GM23338 (cell line): ENCODE measurements at regions not wholly inside any gene's neighbourhood (a gene's known extent, or its start where the extent isn't known, plus 50 kb on each side); places are given as distances from the start of the nearest gene placed in this dataset.

Experiments
- ATAC-seq: fragments of 200-7000 bp; cut with Tn5 transposase; 3 replicates; pipeline ENCODE4 v1.9.1; 2020
- DNase-seq: peaks from one replicate; pipeline ENCODE4 v3.0.0-alpha.2; 2015; ENCODE audit warnings: low spot score
- H2AFZ ChIP-seq: fragments of 200-600 bp; sonication (generic); 2 replicates; pipeline ENCODE4 v1.8.0; 2016; ENCODE audit warnings: antibody characterized with exemption, mild to moderate bottlenecking, moderate library complexity
- H3F3A ChIP-seq: fragments of 200-600 bp; sonication (generic); replicated peaks from 2 replicates; pipeline ENCODE4 v1.8.0; 2017; ENCODE audit warnings: antibody characterized with exemption, mixed run types, low read depth
- H3K27ac ChIP-seq: fragments of 200-600 bp; sonication (generic); 2 replicates; pipeline ENCODE4 v1.6.1; 2016; ENCODE audit warnings: low read depth
- H3K27me3 ChIP-seq: fragments of 200-600 bp; sonication (generic); 2 replicates; pipeline ENCODE4 v1.8.0; 2016; ENCODE audit warnings: mild to moderate bottlenecking, mixed run types, moderate library complexity; ENCODE audit not compliant: insufficient read depth
- H3K36me3 ChIP-seq: fragments of 200-600 bp; sonication (generic); 2 replicates; pipeline ENCODE4 v1.8.0; 2016; ENCODE audit warnings: mild to moderate bottlenecking; ENCODE audit not compliant: insufficient read depth
- H3K4me1 ChIP-seq: fragments of 200-600 bp; sonication (generic); 2 replicates; pipeline ENCODE4 v1.8.0; 2016; ENCODE audit warnings: mild to moderate bottlenecking, moderate library complexity; ENCODE audit not compliant: insufficient read depth
- H3K4me2 ChIP-seq: fragments of 200-600 bp; sonication (generic); 2 replicates; pipeline ENCODE4 v1.7.1; 2017; ENCODE audit warnings: mixed run types
- H3K4me3 ChIP-seq: fragments of 200-600 bp; sonication (generic); 2 replicates; pipeline ENCODE4 v1.6.1; 2016; ENCODE audit warnings: mixed run types
- H3K79me2 ChIP-seq: fragments of 200-600 bp; sonication (generic); replicated peaks from 2 replicates; pipeline ENCODE4 v1.8.0; 2017; ENCODE audit warnings: mild to moderate bottlenecking; ENCODE audit not compliant: insufficient read depth
- H3K9me2 ChIP-seq: fragments of 200-600 bp; sonication (generic); 2 replicates; pipeline ENCODE4 v1.8.0; 2017; ENCODE audit not compliant: insufficient read depth
- H4K20me1 ChIP-seq: fragments of 200-600 bp; sonication (generic); replicated peaks from 2 replicates; pipeline ENCODE4 v1.8.0; 2017; ENCODE audit warnings: mild to moderate bottlenecking; ENCODE audit not compliant: insufficient read depth
- H3K27ac Mint-ChIP-seq: 2 replicates; pipeline ENCODE4 v1.8.0; 2020; ENCODE audit warnings: inconsistent platforms, mild to moderate bottlenecking, moderate library complexity, mixed read lengths
- H3K27me3 Mint-ChIP-seq: 3 replicates; pipeline ENCODE4 v1.8.0; 2022; ENCODE audit warnings: low read depth, mild to moderate bottlenecking, moderate library complexity, mixed read lengths, inconsistent platforms; ENCODE audit not compliant: insufficient read depth, poor library complexity
- H3K36me3 Mint-ChIP-seq: 3 replicates; pipeline ENCODE4 v1.8.0; 2021; ENCODE audit warnings: low read depth, mild to moderate bottlenecking, inconsistent platforms, moderate library complexity, mixed read lengths
- H3K4me1 Mint-ChIP-seq: 3 replicates; pipeline ENCODE4 v1.8.0; 2020; ENCODE audit warnings: mild to moderate bottlenecking, inconsistent platforms, mixed read lengths
- H3K4me3 Mint-ChIP-seq: 3 replicates; pipeline ENCODE4 v1.8.0; 2021; ENCODE audit warnings: moderate library complexity, mild to moderate bottlenecking, inconsistent platforms, mixed read lengths
- H3K9me3 Mint-ChIP-seq: 3 replicates; pipeline ENCODE4 v1.8.0; 2020; ENCODE audit warnings: moderate library complexity, mild to moderate bottlenecking, inconsistent platforms, mixed read lengths
- CREB1 ChIP-seq: fragments of 250-450 bp; sonication (Bioruptor Pico); IDR thresholded peaks from 2 replicates; pipeline ENCODE4 v1.5.0; 2020; ENCODE audit warnings: low read depth, mild to moderate bottlenecking, moderate library complexity
- ETS1 ChIP-seq: IDR thresholded peaks from 2 replicates; pipeline ENCODE4 v1.6.1; 2016; ENCODE audit warnings: antibody characterized with exemption
- EZH2 ChIP-seq: fragments of 200-600 bp; sonication (generic); IDR thresholded peaks from one replicate; pipeline ENCODE4 v1.8.0; 2017; ENCODE audit warnings: antibody characterized with exemption, mild to moderate bottlenecking, low read depth; ENCODE audit not compliant: unreplicated experiment
- EZH2phosphoT487 ChIP-seq: fragments of 200-600 bp; sonication (generic); IDR thresholded peaks from one replicate; pipeline ENCODE4 v1.8.1; 2018; ENCODE audit warnings: antibody characterized with exemption; ENCODE audit not compliant: unreplicated experiment
- JUNB ChIP-seq: IDR thresholded peaks from one replicate; pipeline ENCODE4 v1.6.1; 2016; ENCODE audit warnings: antibody characterized with exemption; ENCODE audit not compliant: unreplicated experiment
- POLR2AphosphoS5 ChIP-seq: IDR thresholded peaks from 2 replicates; pipeline ENCODE4 v1.6.1; 2016; ENCODE audit warnings: antibody characterized with exemption, low read depth
- REST ChIP-seq: IDR thresholded peaks from one replicate; pipeline ENCODE4 v1.6.1; 2018; ENCODE audit warnings: antibody characterized with exemption; ENCODE audit not compliant: unreplicated experiment
- STAT1 ChIP-seq: IDR thresholded peaks from one replicate; pipeline ENCODE4 v1.6.1; 2016; ENCODE audit warnings: antibody characterized with exemption; ENCODE audit not compliant: unreplicated experiment
- ZNF331 ChIP-seq: fragments of 250-450 bp; sonication (Bioruptor Pico); IDR thresholded peaks from 2 replicates; pipeline ENCODE4 v1.5.0; 2020; ENCODE audit warnings: low read depth, mild to moderate bottlenecking, moderate library complexity
- ZNF462 ChIP-seq: fragments of 250-450 bp; sonication (Bioruptor Pico); IDR thresholded peaks from 2 replicates; pipeline ENCODE4 v1.5.0; 2020; ENCODE audit warnings: mild to moderate bottlenecking, moderate library complexity

GRCh38 chr18:67815280-67815679 lies 298.8 kb upstream of the DSEL start:
- Mint-ChIP-seq H3K9me3 (no peaks in the 10 kb centered on the region), H3K36me3 (no peaks in the 10 kb centered on the region), H3K4me1 (peaks cover 3% of the 10 kb centered on the region; the same call in 1 of the 3 replicates), H3K27ac (no peak overlapping the region), H3K4me3 (no peak overlapping the region), H3K27me3 (no peaks in the 10 kb centered on the region)
- no peaks in the 10 kb centered on the region for H3K79me2 ChIP-seq
- no peaks in the 10 kb centered on the region for H3K27me3 ChIP-seq
- H3F3A ChIP-seq, result no peaks in the 10 kb centered on the region
- H3K4me3 ChIP-seq, result no peak overlapping the region
- no peak overlapping the region for H3K27ac ChIP-seq
- no peaks in the 10 kb centered on the region for H4K20me1 ChIP-seq
- no peak overlapping the region for H2AFZ ChIP-seq
- DNase-seq (no peak), ATAC-seq (no peak)
- H3K9me2 ChIP-seq, result no peaks in the 10 kb centered on the region
- H3K4me1 ChIP-seq, result 0 out of 2 replicates have a peak, but pooled peaks cover 3% of the 10 kb centered on the region
- TF ChIP-seq POLR2AphosphoS5 (no peak), EZH2phosphoT487 (no peak), EZH2 (no peak), CREB1 (CRISPR knock-in tag) (no peak), STAT1 (no peak), ZNF462 (CRISPR knock-in tag) (no peak), ZNF331 (CRISPR knock-in tag) (no peak), JUNB (no peak), REST (no peak), ETS1 (no peak)
- H3K36me3 ChIP-seq, result no peaks in the 10 kb centered on the region
- H3K4me2 ChIP-seq, result no peak overlapping the region
